ENCODE measurements at regions not wholly inside any gene's neighbourhood (a gene's known extent, or its start where the extent isn't known, plus 50 kb on each side); places are given as distances from the start of the nearest gene placed in this dataset.

DNA sequence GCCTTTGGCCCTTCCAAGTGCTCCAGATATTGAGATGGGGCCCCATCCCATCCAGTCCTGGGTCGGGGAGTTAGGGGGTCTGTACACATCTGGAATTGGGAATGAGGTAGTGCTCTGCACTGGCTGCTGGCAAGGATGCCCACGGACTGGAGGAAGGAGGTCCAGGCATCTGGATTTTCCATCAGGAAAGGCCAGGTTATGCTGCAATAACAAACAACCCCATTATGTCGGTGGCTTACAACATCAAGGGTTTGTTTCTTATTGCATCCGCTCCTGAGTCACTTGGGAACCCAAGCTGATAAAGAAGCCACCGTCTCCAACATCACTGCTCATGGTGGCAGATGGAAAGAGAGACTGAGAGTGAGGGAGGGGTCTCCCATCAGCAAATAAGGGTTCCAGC, 229.9 kb downstream of the TFCP2L1 start:
- TF ChIP-seq POLR2AphosphoS5 (IDR thresholded peaks at IDR 0.05; ENCODE audit: low read depth, low read length): no peak
- TF ChIP-seq, protein P1, sequence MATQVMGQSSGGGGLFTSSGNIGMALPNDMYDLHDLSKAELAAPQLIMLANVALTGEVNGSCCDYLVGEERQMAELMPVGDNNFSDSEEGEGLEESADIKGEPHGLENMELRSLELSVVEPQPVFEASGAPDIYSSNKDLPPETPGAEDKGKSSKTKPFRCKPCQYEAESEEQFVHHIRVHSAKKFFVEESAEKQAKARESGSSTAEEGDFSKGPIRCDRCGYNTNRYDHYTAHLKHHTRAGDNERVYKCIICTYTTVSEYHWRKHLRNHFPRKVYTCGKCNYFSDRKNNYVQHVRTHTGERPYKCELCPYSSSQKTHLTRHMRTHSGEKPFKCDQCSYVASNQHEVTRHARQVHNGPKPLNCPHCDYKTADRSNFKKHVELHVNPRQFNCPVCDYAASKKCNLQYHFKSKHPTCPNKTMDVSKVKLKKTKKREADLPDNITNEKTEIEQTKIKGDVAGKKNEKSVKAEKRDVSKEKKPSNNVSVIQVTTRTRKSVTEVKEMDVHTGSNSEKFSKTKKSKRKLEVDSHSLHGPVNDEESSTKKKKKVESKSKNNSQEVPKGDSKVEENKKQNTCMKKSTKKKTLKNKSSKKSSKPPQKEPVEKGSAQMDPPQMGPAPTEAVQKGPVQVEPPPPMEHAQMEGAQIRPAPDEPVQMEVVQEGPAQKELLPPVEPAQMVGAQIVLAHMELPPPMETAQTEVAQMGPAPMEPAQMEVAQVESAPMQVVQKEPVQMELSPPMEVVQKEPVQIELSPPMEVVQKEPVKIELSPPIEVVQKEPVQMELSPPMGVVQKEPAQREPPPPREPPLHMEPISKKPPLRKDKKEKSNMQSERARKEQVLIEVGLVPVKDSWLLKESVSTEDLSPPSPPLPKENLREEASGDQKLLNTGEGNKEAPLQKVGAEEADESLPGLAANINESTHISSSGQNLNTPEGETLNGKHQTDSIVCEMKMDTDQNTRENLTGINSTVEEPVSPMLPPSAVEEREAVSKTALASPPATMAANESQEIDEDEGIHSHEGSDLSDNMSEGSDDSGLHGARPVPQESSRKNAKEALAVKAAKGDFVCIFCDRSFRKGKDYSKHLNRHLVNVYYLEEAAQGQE (IDR thresholded peaks at IDR 0.05; ENCODE audit: insufficient read depth in 1 of 2, low read depth in 2 of 2, low read length in 2 of 2): no peak
- no peak for TF ChIP-seq FOXP2 (optimal IDR thresholded peaks at IDR 0.05; ENCODE audit: borderline replicate concordance, extremely low read depth, extremely low read length, insufficient read depth)
- TF ChIP-seq TAF1 (IDR thresholded peaks at IDR 0.05; ENCODE audit: borderline replicate concordance, insufficient read depth, low read length): no peak
- TF ChIP-seq SIN3A (IDR thresholded peaks at IDR 0.05; ENCODE audit: borderline replicate concordance, insufficient read depth, low read length): no peak

DNA sequence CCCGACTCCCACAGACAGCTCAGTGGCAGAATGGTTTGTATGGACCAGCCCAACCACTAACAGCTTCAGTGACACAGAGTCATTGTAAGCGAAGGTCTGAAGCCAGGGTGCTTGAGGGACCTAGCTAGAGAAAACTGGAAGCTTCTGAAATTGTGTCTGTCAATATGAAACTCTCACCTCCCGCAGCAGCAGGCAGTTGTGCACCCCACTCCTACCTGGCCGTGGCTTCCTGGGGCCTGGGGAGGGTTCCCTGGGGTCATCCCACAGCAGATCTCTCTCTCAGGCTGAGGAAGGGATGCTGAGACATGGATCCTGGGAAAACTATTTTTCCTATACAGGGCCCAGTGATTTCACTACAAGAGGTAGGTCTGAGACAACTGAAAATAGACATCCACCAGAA, 229.5 kb downstream of the TFCP2L1 start:
- TF ChIP-seq SIN3A (IDR thresholded peaks at IDR 0.05; ENCODE audit: borderline replicate concordance, insufficient read depth, low read length) (no peak), POLR2AphosphoS5 (IDR thresholded peaks at IDR 0.05; ENCODE audit: low read depth, low read length) (no peak), TAF1 (IDR thresholded peaks at IDR 0.05; ENCODE audit: borderline replicate concordance, insufficient read depth, low read length) (no peak), FOXP2 (optimal IDR thresholded peaks at IDR 0.05; ENCODE audit: borderline replicate concordance, extremely low read depth, extremely low read length, insufficient read depth) (no peak)
- TF ChIP-seq, protein P1 (IDR thresholded peaks at IDR 0.05; ENCODE audit: insufficient read depth in 1 of 2, low read depth in 2 of 2, low read length in 2 of 2): no peak

DNA sequence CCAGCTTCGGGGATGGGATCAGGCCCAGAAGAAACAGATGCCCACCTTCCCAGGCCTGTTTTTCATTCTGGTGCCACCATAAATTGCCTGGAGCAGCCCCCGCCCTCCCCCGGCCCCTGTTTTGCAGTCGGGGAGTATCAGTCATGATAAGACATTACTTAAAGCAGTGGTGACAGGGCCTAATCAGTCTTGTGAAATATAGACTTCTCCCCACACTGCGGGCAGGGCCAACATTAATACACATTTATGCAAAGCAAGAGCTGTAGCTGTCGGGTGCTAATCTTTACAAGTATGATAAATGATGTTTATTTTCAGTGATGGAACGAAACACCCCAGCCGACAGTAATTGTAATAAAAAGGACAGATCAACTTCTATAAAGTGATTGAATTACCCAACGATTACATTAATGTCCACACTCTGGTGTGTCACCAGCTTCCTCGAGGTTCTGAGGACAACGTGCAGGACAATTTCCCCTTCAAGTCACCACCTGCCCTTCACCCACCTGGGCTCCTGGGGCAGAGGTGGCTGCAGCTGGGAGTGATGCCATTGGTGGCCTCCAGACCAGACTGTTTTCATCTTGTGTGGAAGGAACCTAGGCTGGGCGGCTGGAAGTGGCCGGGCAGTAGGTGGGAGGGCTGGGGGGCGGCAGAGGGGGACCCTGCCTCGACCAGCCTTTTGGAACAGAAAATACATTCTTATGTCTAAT, 226.0 kb downstream of the TFCP2L1 start:
- TF ChIP-seq POLR2AphosphoS5 (IDR thresholded peaks at IDR 0.05; ENCODE audit: low read depth, low read length) (no peak), TAF1 (IDR thresholded peaks at IDR 0.05; ENCODE audit: borderline replicate concordance, insufficient read depth, low read length) (no peak), FOXP2 (optimal IDR thresholded peaks at IDR 0.05; ENCODE audit: borderline replicate concordance, extremely low read depth, extremely low read length, insufficient read depth) (no peak), SIN3A (IDR thresholded peaks at IDR 0.05; ENCODE audit: borderline replicate concordance, insufficient read depth, low read length) (no peak)
- TF ChIP-seq, protein P1 (IDR thresholded peaks at IDR 0.05; ENCODE audit: insufficient read depth in 1 of 2, low read depth in 2 of 2, low read length in 2 of 2): no peak

DNA sequence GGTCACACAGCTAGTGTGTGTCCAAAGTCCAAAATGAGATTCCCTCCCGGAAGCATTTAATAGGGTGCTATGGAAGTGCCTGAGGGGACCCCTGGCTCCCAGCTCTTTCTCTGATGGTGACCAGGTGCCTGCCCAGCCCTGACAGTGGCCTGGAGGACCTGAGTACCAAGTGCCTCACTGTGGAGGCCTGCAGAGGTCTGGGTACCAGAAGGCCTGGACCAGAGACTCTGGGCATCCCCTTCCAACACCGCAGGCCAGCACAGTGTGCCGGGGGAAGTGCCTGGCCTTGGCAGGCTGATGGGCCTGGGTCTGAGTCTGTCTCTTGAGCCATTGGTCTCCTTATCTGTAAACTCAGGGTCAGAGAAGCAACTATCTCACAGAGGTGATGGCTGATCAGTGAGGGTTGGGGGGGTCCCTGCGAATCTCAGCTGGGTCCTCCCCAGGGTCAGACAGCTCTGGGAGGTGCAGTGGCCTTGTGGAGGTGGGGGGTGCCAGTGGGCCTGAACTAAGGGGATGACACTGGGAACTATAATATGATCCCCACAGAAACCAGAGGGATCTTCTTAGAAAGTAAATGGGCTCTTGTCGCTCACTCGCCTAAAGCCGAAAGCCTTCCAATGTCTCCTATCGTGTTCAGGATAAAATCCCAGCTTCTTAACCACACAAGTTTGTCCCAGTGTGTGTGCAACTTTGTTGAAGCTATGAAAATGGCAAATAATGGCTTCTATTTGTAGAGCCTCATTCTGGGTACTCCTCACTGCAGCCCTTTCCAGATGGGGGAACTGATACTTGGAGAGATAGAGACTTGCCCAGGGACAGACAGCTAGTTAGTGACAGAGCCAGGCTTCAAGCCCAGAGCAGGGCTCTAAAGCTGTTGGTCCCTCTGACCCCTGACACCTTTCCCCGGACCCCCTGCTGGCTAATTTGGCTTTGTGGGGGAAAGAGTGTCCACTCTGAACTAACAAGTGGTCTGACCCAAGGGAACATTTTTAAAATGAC, 225.1 kb downstream of the TFCP2L1 start:
- TF ChIP-seq, protein P1 (IDR thresholded peaks at IDR 0.05; ENCODE audit: insufficient read depth in 1 of 2, low read depth in 2 of 2, low read length in 2 of 2): no peak
- no peak for TF ChIP-seq SIN3A (IDR thresholded peaks at IDR 0.05; ENCODE audit: borderline replicate concordance, insufficient read depth, low read length)
- no peak for TF ChIP-seq POLR2AphosphoS5 (IDR thresholded peaks at IDR 0.05; ENCODE audit: low read depth, low read length)
